Parathyroid adenoma (tissue), 2 donors: ENCODE measurements at regions not wholly inside any gene's neighbourhood (a gene's known extent, or its start where the extent isn't known, plus 50 kb on each side); places are given as distances from the start of the nearest gene placed in this dataset.

Experiments
- H2AFZ ChIP-seq: fragments of 300-600 bp; sonication (generic); one replicate; pipeline ENCODE4 v1.7.0; 2017; ENCODE audit warnings: antibody characterized with exemption, mild to moderate bottlenecking
- H3K27ac ChIP-seq: fragments of 300-600 bp; sonication (generic); one replicate; pipeline ENCODE4 v1.7.0; 2017
- H3K27me3 ChIP-seq: fragments of 300-600 bp; sonication (generic); one replicate; pipeline ENCODE4 v1.7.0; 2017; ENCODE audit warnings: low read length; ENCODE audit not compliant: control insufficient read depth, insufficient read depth
- H3K36me3 ChIP-seq: fragments of 300-600 bp; sonication (generic); one replicate; pipeline ENCODE4 v1.7.0; 2017; ENCODE audit warnings: low read length; ENCODE audit not compliant: control insufficient read depth, insufficient read depth
- H3K4me1 ChIP-seq: fragments of 300-600 bp; sonication (generic); one replicate; pipeline ENCODE4 v1.7.0; 2017; ENCODE audit warnings: control low read depth
- H3K4me2 ChIP-seq: fragments of 300-600 bp; sonication (generic); one replicate; pipeline ENCODE4 v1.7.0; 2017; ENCODE audit warnings: low read length
- H3K4me3 ChIP-seq: fragments of 300-600 bp; sonication (generic); one replicate; pipeline ENCODE4 v1.7.0; 2017; ENCODE audit warnings: low read depth, low read length
- H3K79me2 ChIP-seq: fragments of 300-600 bp; sonication (generic); one replicate; pipeline ENCODE4 v1.7.0; 2017; ENCODE audit warnings: control low read depth
- H3K9ac ChIP-seq: fragments of 300-600 bp; sonication (generic); one replicate; pipeline ENCODE4 v1.7.0; 2017; ENCODE audit warnings: mild to moderate bottlenecking
- H3K9me3 ChIP-seq: fragments of 300-600 bp; sonication (generic); one replicate; pipeline ENCODE4 v1.7.0; 2017; ENCODE audit warnings: low read length; ENCODE audit not compliant: control insufficient read depth
- CTCF ChIP-seq: fragments of 300-600 bp; sonication (generic); IDR thresholded peaks from one replicate; pipeline ENCODE4 v1.7.0; 2017; ENCODE audit warnings: antibody characterized with exemption, mild to moderate bottlenecking
- donor health status: primary hyperparathyroidism.

DNA sequence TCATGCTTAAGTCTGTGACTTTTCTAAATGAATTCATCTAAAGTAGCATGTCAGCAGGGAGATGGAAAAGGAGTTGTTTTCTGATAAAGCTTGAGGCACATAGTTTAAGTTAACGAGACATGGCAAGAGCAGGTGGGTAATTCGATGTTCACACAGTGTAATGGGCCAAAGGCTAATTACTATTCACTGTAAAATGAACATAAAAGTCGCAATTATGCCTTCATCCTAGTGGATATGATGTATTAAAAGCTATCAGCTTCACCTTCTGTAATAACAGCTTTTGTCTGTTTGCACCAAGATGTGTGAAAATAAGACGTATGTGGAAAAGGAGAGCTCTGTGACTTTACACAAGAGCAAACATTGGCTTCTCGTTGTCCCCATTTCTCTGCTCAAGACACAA lies 94.2 kb upstream of the CDH20 start:
- no peak overlapping the region for H3K4me2 ChIP-seq
- no peak overlapping the region for H3K27ac ChIP-seq
- H2AFZ ChIP-seq, result no peak overlapping the region
- no peaks in the 10 kb centered on the region for H3K9me3 ChIP-seq
- no peaks in the 10 kb centered on the region for H3K4me1 ChIP-seq
- TF ChIP-seq CTCF, result no peak
- no peaks in the 10 kb centered on the region for H3K36me3 ChIP-seq
- no peaks in the 10 kb centered on the region for H3K27me3 ChIP-seq
- no peak overlapping the region for H3K9ac ChIP-seq
- no peaks in the 10 kb centered on the region for H3K79me2 ChIP-seq
- H3K4me3 ChIP-seq, result no peak overlapping the region

DNA sequence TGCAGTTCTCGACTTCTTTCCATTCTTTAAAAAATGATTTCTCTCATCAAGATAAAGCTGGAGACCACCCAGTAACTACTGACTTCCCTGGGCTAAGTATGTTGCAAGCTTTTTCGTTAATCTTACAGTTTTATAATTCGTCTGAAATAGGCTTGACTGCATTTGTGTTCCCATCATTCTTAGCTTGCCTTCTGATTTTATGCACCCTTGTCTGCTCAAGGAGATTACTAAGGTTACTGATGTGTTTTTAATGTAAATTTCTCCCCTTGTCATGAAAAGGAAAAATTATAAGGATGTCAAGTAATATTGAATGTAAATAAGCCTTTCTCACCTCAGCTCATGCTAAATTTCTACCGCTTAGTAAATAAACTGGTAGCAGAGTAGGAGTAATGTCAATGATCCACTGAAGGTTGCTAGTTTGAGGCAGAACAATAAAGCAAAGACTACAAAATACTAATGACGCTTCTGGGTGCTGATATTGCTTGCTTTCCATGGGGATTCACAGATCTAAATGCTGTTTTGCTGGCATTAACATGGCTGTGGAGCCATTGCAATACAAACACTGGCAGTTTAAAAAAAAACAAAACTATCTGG lies 91.9 kb upstream of the CDH20 start:
- no peak overlapping the region for H2AFZ ChIP-seq
- no peak overlapping the region for H3K4me3 ChIP-seq
- H3K9me3 ChIP-seq, result no peaks in the 10 kb centered on the region

GRCh38 chr18:61244632-61245031 lies 88.6 kb upstream of the CDH20 start:
- H2AFZ ChIP-seq, result no peak overlapping the region
- no peaks in the 10 kb centered on the region for H3K36me3 ChIP-seq
- no peaks in the 10 kb centered on the region for H3K79me2 ChIP-seq
- H3K4me2 ChIP-seq, result no peak overlapping the region
- no peaks in the 10 kb centered on the region for H3K27me3 ChIP-seq
- H3K9ac ChIP-seq, result no peak overlapping the region
- no peak overlapping the region for H3K4me3 ChIP-seq
- H3K27ac ChIP-seq, result no peak overlapping the region
- no peaks in the 10 kb centered on the region for H3K4me1 ChIP-seq
- no peaks in the 10 kb centered on the region for H3K9me3 ChIP-seq
- TF ChIP-seq CTCF, result no peak

More for the DNA sequence above, 91.9 kb upstream of the CDH20 start:
- no peaks in the 10 kb centered on the region for H3K27me3 ChIP-seq
- H3K4me2 ChIP-seq, result no peak overlapping the region
- no peaks in the 10 kb centered on the region for H3K79me2 ChIP-seq
- no peaks in the 10 kb centered on the region for H3K4me1 ChIP-seq
- H3K9ac ChIP-seq, result no peak overlapping the region
- no peak overlapping the region for H3K27ac ChIP-seq
- TF ChIP-seq CTCF, result no peak
- H3K36me3 ChIP-seq, result no peaks in the 10 kb centered on the region

DNA sequence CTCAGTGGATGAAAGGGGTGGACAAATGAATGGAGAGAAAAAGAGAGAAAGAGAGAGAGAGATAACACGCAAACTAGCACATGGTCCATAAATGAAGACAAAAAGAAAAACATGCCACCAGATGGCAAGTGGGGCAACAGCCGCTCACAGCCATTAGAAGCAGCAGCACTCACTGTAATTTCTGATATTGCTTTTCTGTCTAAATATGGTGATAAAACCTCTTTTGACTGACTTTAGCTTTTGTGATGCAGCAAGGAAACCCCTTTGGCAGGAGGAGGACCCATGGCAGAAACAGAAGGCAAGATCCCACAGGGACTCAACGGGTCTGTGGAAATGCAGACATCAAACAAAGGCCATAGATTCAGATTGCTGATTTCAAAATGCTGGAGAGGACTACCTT lies 88.0 kb upstream of the CDH20 start:
- no peaks in the 10 kb centered on the region for H3K27me3 ChIP-seq
- no peaks in the 10 kb centered on the region for H3K9me3 ChIP-seq
- H3K79me2 ChIP-seq, result no peaks in the 10 kb centered on the region
- H3K4me3 ChIP-seq, result no peak overlapping the region
- TF ChIP-seq CTCF, result no peak
- H3K27ac ChIP-seq, result no peak overlapping the region
- H3K36me3 ChIP-seq, result no peaks in the 10 kb centered on the region
- no peak overlapping the region for H2AFZ ChIP-seq
- no peaks in the 10 kb centered on the region for H3K4me1 ChIP-seq
- no peak overlapping the region for H3K4me2 ChIP-seq
- no peak overlapping the region for H3K9ac ChIP-seq

DNA sequence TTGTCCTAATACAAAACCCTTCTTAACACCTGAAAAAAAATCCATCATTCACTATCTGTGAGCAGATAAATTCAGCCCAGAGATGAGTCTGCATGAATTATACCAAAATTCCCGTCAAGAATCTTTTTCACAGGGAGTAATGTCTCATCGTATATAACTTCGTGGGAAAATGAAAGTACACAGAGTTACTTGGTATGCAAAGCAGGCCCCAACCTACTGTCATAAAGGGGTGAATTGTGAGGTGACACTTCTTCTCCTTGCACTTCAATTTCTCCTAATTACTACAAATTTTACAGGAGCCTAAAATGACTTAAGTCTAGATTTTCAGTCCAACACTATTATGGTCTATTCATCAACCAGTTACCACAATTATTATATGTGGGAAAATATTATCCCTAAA lies 84.6 kb upstream of the CDH20 start:
- Histone ChIP-seq H3K36me3 (no peaks in the 10 kb centered on the region), H3K27ac (no peak overlapping the region), H3K9ac (no peak overlapping the region), H3K9me3 (no peaks in the 10 kb centered on the region), H3K4me1 (no peaks in the 10 kb centered on the region), H2AFZ (no peak overlapping the region), H3K4me2 (no peak overlapping the region), H3K27me3 (no peaks in the 10 kb centered on the region), H3K4me3 (no peak overlapping the region), H3K79me2 (no peaks in the 10 kb centered on the region)
- no peak for TF ChIP-seq CTCF
